Activated CD4-positive, alpha-beta T cell treated with anti-CD3 and anti-CD28 coated beads, Interleukin-10, Interleukin-2, amounts not matched to agents 100 ng/mL and 50 ng/mL, durations not matched to agents 16 hours and 8 hours (primary cell): ENCODE measurements at regions not wholly inside any gene's neighbourhood (a gene's known extent, or its start where the extent isn't known, plus 50 kb on each side); places are given as distances from the start of the nearest gene placed in this dataset.

Experiments used
- DNase-seq: peaks from one replicate; pipeline ENCODE4 v3.0.0-alpha.2; 2020

DNA sequence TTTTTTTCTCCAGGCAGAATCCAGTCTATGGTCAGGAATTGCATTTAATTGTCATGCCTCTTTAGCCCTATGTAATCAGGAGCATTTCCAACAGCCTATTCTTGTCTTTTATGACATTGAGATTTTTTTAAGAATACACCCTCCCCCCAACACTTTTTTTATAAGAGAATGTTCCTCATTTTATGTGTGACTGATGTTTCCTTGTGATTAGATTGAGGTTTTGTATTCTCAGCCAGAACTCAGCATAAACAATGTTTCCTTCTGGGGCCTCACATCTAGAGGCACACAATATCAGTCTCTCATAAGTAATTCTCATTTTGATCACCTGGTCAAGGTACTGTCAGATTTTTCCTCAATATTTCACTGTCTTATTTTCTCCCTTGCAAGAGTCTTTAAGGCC, 193.4 kb upstream of the PDE1C start:
- DNase-seq: no peak

DNA sequence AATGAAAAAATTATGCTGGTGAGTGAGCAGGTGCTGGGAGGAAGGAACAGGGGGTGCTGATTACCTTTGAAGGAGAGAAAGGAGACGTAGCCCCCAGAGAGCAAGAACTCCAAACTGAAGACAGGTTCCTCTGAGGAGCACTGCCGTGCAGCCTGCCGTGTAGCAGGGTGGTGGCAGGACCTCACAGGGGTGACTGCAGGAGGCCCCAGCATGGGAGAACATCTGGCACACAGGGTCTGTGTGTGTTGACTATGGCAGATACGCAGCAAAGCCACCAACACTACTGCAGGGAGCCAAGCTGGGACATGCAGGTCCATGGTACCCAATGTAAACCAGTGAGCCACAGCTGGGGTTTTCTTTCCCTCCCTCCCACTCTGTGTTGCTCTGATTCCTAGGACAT, 192.1 kb upstream of the PDE1C start:
- no peak for DNase-seq

DNA sequence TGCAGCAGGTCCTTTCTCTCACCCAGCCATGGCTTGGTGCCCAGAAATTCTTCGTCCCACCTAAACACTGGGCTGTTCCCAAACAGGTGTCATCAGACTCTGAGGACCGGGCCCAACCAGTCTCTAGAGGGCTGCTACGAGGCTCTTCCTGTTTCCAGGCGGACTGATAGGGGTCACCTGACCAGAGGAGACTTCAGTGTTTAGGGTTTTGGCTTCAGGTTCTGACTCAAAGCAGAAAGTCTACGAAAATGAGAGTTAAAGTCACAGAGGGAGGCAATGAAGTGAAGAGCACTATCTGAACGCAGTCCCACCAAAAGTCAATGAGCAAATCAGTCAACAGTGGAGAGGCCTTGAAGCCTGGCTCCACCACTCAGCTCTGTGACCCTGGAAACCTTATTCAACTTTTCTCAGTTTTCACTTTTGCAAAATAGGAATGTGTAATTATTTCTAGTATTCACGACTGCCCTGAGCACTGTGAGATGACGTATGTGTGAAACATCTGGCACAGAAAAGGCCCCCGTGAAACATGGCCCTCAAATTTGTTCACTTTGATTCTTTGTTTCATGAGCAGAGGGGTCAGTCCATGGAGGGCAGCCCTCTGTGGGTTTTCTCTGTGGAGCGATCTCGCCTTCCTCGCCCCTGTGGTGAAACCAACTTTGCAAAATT, 189.9 kb upstream of the PDE1C start:
- no peak for DNase-seq

DNA sequence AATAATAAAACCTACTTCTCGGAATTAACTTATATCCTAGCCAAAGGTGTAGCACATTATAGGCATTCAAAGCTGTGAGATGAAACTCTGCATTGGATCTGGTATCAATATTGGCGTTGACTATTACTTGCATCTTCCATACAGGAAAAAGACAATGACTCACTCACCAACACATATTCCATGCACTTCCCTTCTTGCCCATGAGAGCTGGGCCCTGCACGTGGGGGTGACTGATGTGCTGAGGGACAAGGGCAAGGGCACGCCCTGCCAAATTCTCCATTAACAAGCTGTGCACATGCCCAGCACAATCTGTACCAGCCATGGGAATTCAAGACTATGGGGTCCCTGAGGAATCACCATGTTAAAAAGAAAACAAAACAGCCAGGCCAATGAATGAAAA, 188.1 kb upstream of the PDE1C start:
- no peak for DNase-seq

DNA sequence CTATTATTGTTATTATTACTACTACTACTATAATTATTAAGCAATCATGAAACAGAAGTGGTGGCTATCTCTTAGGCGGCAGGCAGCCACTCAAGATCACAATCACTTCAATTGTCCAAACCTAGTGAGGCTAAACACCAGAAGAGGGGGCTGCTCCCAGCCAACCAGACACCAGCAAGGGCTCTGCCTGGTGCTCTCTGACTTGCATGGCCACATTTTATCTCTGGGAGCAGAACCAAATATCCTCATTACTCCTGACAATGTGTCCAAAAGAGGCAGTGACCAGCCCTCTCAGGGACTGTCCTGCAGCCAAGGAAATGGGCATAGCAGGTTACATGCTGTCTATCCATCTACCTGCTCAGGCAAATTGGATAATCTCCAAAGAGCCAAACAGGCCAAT, 187.4 kb upstream of the PDE1C start:
- DNase-seq: no peak

DNA sequence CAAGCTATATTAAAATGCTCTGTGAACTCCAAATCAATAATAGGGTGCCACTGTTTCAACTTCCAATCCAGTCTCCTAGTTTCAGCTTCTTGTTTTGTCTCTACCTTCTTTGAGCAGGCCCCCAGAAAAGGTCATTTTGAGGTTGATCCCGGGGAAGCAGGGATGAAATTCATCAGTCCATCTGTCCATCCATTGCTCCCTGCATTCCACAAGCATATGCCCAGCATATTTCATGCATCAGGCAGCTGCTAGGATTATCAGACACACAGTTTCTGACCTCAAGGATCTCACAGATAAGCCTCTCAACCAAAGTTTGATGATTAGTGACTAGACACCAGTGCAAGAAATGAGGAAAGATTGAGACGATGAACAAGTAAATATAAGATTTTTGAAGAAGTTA, 186.6 kb upstream of the PDE1C start:
- DNase-seq: no peak

DNA sequence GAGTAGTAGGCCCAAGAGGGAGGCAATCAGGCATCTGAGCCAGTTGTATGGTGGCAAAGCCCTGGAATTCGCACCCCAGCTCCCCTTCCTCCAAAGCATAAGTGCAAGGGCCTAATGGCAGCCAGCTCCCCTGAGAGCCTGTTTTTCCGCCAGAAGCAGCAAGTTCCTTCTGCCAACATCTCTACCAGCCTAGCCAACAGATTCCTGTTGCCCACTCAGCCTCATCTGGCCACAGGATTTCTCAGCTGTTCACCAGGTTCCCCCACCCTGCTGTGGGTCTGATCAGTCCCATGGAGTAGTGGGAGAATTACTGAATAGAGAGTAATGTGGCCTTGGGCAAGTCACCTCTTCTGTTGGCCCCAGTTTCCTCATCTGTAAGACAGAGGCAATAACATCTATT, 186.2 kb upstream of the PDE1C start:
- DNase-seq: no peak

DNA sequence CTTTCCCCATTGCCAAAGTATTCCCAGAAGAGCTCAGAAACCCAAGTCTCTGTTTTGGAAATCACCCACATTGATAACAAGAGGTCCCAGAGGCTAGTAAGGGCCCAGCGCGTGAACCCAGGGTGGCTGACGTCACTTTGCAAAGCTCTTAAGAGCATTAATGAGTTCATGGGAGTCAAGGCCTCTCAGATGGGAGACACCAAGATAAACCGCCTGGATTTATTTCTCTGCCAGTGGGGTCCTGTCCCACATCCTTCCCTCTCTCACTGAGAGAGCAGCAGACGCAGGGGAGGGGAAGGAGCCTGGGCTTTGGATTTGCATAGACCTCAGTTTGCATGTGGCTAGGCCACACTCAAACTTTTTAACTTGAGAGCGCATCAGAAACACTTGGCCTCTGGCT, 184.8 kb upstream of the PDE1C start:
- DNase-seq: no peak

DNA sequence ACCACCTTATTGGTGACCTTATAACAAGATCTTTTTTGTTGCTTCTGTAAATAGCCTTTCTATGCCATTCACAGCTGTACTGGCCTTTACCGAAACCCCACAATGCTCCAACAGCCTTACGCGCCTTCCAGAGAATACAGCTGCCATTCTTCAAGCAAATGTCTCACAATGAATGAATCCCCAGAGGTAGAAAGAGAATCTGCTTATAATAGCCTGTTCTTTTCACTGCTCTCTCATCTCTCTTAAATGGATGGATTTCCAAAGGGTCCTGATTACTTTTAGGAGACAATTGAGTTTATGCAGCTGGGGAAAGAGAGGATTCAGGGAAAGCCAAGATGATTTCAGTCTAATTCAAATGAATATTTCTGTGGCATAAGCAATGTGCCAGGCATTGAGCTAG, 183.1 kb upstream of the PDE1C start:
- no peak for DNase-seq

DNA sequence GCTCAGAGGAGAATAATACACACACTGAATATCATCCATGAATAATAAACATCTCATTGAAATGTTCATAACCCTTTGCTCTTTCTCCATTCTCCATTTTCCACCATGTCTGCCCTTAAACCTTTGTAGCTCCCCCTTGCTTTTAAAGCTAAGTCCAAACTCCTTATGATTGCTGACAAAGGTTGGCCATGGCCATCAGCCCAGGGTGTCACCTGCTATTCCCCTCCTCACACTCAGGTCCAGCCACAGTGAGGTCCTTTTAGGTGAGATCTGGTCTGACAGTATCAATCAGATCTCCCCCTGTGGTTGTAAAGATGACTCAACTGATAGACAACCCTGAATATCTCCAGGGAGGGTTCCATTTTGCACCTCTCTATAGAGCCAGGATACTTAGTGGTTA, 181.5 kb upstream of the PDE1C start:
- no peak for DNase-seq

DNA sequence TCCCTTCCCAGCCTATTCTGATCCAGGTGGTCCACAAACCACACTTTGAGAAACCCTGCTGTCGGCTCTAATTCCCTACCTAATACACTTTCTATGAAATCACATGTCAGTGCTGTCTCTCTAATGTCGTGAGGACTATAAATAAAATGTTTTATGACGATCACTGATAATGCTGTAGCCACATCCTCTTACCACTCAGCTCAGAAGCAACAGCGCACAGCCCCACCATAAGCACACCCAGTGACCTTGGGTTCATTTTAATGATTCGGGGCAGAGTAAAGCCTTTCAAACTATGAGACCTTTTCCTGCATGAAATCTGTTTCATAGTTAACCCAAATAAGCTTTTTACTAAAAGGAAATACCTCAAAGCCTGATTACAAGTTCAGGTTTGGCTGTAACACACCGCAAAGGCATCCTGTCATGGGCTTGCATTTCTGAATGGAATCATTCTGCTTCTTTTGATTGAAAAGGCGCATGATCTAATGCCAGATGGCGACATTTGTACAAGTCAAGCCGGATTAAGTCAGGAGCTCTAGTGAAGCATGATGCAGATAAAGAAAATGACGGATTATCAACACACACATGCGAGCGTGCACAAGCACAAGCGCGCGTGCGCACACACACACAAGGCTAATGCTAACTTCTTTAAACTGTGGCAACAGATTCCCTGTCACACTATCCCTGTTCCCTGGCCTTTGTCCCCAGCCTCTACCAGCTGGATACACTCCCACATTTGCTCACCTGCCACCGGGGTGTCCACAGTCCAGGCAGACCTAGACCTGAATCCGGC, 180.5 kb upstream of the PDE1C start:
- no peak for DNase-seq

DNA sequence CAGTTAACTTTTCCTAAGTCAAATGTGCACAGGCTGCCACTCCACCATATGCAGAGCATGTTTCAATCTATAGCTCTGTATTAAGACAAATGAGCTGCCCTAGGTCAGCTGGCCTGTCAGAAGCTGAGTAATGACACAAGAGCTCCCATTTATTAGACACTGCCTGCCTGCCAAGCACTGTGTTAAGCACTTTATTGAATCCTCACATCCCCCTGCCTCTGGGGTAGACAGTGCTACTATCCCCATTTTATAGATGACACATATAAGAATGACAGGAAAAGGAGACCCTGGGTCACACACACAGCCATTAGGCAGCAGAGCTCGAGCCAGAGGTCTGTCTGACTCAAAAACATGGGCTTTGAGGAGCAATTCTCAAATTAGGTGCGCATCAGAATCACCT, 179.8 kb upstream of the PDE1C start:
- DNase-seq: no peak

DNA sequence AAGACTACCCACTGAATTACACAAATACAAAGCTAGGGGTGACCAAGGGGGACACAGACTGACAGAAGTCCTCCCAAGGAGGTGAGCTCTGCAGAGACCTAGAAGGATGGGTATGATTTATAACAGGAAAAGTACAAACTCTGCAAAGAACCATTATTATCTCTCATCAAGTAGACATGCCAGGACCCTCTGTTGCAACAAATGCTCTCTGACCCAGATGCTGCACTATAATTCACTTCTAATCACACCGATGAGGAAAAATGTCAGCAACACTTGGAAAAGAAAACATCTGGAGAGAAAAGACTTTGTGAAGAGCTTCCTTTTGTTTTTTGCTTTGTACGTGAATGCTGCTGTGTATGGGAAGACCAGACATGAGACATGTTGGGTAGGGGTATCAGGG, 178.3 kb upstream of the PDE1C start:
- no peak for DNase-seq

DNA sequence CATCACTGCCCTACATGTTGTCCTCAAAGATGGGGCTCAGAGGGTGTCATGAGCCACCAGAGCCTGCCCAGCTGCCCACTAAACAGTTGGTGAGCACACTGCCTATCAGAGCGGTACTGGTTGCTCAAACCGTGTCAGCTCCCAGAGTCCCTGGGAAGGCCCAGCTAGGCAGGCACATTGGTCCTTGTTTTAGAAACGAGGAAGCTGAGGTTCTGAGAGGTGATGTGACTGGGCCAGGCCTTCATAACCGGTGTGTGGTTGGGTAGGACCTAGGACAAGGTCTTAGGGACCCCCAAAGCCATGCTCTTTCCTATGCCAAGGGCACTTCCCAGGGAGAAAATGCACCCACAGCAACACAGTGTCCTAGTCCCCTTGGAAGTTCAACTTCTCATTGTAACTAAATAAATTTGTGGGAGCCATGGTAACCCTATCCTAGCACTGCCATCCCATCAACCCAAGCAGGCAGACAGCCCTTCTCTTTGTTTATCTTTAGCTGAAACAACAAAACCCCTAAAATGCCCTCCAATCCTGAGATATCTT, 174.7 kb upstream of the PDE1C start:
- no peak for DNase-seq

DNA sequence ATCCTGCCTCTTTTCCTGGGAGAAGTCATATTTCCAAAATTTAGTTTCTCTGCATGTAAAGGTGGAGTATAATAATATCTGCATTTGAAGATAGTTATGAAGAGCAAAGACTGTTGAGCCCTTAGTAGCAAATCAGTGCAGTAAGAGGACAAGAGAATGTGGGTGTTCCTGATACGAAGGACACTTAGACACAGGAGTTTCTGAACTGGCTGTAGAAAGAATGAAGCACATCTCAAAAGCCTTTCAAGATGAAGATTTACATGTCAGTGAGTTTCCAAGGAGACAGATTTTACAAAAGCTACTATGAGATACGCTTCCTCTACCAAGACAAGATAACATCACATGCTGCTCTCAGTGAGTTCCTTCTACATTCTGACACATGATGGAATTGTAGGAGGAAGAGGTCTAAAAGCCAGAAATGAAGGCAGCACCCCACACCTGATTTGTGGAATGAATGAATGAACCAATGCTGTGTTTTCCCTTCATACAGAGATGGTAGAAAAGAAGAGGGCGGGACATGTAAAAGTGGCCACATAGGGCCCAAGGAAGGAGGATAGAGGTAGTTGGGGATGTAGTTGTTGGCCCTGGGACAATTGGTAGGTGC, 173.6 kb upstream of the PDE1C start:
- DNase-seq: no peak

DNA sequence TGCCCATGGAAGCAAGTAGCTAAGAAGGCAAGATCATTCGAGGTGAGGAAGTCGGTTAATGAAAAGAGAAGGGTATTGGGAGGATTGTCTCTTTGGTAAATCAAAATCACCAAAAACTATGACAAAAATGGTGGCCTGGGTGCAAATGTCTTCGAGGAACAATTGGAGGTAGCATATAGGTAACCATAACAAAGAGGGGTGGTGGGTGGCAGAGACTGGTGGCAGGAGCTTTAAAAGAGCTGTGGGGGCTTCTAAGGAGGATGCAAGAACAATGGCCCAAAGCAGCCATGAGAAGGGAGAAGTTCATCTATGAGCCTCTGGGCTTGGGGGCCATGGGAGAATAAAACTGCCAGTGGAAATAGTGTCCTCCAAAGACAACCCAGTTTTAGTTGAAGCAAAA, 172.2 kb upstream of the PDE1C start:
- no peak for DNase-seq

DNA sequence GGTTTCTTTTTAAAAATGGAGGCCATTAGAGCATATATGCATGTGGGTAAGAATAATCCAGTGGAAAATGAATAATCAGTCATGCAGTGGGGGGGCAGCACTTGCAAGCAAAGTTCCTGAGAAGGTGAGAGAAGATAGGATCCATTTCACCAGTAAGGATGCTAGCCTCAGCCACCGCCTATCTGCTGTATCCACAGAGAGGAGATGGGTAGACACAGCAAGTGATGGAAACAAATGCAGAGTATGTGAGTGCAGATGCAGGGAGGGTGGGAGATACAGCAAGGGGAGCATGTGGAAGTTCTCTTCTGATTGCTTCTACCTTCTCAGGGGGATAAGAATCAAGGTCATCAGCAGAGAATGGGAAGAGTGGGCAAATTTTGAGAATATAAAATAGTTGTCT, 171.4 kb upstream of the PDE1C start:
- DNase-seq: no peak

DNA sequence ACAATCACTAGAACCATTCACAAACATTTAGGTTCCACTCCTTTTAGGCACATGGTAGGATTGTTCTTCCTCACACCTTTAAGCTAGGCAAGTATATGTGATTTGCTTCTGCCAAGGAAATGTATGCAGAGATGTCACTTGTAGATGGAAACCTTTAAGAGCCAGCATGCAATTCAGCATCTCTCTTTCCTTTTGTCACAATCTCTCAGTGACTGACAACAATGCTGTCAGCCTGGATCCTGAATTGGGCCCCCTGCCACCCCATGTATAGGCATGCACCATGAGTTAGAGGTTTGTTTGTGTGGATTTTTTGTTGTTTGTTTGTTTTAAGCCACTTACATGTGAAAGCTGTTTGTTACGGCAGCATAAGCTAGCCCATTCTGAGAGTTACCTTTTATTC, 169.6 kb upstream of the PDE1C start:
- DNase-seq: no peak

DNA sequence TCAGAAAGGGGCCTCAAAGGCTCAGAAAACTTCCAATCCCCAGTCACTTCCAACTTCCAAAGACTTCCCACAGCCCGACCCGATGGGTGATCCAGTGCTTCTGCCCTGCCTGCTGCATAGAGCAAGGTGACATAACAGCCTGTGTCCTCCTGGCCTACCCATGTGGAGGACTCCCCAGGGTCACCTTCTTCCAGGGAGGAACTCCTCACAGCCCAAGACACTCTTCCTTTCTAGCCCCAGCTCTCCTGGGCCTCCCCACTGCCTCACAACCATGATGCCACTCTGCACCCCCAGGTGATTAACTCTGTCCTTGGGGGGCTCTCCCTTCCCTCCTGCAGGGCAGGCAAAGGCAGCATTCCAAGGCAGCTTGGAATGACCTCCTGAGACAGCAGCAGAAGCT, 158.4 kb upstream of the PDE1C start:
- no peak for DNase-seq

DNA sequence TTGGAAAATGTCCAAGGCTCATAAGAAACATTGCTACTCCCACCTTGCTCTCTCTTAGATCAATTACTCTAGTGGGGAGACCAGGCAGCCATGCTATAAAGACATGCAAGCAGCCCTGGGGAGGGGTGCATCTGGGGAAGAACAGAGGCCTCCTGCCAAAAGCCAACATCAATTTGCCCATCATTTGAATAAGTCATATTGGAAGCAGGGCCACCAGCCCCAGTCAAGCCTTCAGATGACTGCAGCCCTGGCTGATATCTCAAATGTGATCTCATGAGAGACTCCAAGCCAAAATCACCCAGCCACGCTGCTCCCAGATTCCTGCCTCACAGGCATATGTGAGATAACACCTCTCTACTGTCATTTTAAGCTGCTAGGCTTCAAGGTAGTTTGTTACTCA, 157.5 kb upstream of the PDE1C start:
- DNase-seq: no peak

DNA sequence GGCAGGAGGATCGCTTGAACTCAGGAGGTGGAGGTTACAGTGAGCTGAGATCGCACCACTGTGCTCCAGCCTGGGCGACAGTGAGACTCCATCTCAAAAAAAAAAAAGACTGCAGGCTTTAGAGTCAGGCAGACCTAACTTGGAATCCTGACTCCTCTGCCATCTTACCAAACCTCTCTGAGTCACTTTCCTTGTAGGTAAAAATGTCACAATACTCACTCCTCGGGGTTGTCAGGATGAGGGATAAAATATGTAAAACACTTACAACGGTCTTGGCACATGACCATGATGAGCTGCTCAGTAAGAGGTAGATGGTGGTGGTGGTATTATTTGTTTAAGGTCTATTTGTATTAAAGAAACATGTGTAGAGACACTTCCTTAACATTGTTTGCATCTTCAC, 154.1 kb upstream of the PDE1C start:
- DNase-seq: no peak

DNA sequence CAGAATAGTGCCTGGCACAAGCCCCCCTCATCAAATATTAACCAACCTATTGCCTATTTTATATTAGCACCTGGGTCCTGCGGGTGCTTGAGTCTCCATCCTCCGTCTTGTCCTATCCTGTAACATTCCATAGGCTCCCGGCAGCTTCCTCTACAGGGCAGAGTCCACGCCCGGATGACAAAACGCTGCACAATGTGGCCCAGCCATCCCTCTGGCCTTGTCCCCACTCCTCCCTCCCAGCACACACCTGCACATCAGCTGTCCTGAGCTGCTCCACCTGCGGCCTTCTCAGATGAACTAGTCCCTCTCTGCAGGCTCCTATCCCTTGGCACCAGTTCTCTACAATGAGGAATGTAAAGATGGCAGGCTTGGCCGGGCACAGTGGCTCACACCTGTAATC, 153.5 kb upstream of the PDE1C start:
- DNase-seq: no peak

DNA sequence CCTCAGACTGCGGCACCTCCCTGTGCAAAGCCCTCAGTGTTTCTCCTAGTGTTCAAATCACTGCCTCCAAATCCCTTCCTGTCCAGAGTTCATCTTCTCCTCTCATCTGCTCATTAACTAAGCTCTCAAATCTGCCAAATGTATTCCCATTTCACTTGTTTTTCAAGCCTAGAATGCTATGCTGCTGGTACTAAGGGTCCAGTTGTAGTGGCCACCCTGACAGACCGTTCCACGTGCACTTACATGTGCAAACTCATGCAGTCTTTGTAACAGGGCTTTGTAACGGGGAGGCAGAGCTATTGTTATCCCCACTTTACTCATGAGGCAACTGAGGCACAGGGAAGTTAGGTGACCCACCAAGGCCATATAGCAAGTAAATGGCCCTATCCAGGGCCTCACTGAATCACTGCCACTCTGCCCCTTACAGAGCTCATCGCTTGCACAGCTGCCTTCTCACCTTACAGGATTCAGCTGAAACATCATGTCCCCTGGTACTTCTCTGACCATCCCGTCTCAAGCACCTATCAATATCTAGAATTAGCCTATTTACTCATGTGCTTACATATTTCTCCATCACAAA, 153.0 kb upstream of the PDE1C start:
- no peak for DNase-seq
